ENCODE measurements at regions not wholly inside any gene's neighbourhood (a gene's known extent, or its start where the extent isn't known, plus 50 kb on each side); places are given as distances from the start of the nearest gene placed in this dataset.
"Not testable (repeated sequence)": the region's sequence is repeated elsewhere in the genome, so short reads cannot be mapped to it uniquely, and the experiment has no call there.

DNA sequence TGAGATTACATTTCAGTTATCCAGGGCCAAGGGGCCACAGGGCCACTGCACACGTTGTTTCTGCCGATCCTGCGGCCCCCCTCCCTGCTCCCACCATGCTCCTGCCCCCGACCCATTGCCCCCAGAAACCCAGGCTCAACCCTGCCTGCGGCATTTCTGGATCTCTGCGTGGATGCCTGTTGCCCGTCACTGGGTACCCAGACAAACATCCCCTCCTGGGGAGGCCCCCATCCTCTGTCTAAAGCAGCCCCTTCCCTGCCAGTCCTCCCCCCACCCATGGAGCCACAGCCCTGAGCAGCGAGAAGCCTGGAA, 326.4 kb upstream of the SFSWAP start:
- no peak for ATAC-seq

DNA sequence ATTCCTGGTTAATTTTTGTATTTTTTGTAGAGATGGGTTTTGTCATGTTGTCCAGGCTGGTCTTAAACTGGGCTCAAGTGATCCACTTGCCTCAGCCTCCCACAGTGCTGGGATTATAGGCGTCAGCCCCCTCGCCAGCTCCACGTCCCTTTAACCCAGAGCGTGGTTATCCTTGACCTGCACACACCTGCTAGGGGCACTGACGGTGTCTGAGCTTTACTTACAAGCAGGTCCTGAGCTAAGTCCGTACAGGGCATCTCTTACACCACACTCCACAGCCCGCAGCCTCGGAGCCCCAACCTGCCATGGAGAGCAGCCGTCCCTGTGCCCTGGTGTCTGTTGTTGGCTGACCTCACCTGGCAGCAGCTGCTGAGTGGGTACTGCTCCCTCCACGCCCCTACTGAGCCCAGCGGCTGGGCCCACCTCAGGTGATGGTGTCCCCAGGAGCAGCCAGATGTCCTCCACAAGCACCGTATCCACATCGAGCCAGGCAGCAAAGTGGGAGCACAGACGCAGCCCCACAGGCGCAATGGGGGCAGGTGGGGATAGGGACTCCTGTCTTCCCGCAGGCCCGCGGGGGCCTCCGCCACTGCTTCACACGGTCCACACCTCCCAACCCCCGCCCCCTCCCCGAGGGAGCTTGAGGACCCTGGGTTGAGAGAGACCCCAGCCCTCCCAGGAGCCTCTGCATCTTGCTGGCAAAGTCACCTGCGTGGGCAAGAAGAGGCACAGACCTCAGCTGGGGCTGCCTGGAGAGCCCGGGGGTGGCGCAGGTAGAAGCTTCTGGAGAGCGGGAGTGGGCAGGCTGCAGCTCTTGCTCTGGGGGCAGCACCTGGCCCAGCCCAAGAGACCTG, 325.4 kb upstream of the SFSWAP start:
- no peak for ATAC-seq
- DNase-seq (ENCODE audit: low spot score) = no peak

More for the DNA sequence above, 326.4 kb upstream of the SFSWAP start:
- DNase-seq (ENCODE audit: low spot score) = no peak

GRCh38 chr12:131386167-131386521, 324.7 kb upstream of the SFSWAP start:
- ATAC-seq (no peak), DNase-seq (ENCODE audit: low spot score) (no peak)

- DNase-seq (ENCODE audit: low spot score) (no peak), ATAC-seq (no peak)
Observed at GRCh38 chr12:131386781-131387180, 324.1 kb upstream of the SFSWAP start.

GRCh38 chr12:131387281-131388163, 323.4 kb upstream of the SFSWAP start:
- ATAC-seq (no peak), DNase-seq (ENCODE audit: low spot score) (no peak)

DNA sequence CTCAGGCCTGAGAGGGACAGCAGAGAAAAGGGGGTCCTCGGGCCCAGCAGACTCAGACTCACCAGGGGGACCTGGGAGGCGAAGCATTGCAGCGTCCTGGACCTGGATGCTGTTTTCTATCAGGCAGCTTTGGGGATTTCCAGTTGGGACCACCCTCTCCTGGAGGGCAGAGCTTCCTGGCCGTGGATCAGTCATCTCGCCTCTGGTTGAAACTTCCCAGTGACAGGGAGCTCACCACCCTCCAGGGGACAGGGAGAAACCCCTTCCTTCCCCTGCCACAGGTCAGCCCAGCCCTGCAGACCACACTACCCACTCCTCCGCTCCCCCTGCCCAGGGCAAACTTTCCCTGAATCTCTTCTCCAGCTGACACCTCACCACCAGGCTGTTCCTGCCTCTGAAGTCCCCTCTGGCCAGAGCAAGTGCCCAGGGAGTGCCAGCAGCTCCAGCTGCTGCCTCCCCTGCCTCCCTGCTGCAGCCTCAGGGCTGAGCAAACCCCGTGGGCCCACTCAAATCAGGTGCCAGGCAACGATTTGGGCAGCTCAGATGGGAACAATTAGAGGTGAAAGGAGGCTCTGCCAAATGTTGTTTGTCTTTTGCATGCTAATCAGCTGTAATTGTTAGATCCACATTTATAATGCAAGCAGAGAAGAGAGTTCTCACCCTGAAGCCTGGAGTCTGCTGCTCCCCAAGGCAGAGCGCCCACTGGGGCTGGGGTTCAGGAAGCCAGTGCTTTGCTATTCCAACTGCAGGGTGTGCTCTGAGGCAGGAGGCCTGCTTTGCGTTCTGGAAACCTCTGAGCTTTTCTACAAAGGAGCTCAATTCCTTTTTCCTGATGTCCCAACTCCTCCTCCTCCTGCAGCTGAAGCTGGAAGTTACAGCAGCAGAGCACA, 322.5 kb upstream of the SFSWAP start:
- not testable (repeated sequence) for DNase-seq (ENCODE audit: low spot score)

DNA sequence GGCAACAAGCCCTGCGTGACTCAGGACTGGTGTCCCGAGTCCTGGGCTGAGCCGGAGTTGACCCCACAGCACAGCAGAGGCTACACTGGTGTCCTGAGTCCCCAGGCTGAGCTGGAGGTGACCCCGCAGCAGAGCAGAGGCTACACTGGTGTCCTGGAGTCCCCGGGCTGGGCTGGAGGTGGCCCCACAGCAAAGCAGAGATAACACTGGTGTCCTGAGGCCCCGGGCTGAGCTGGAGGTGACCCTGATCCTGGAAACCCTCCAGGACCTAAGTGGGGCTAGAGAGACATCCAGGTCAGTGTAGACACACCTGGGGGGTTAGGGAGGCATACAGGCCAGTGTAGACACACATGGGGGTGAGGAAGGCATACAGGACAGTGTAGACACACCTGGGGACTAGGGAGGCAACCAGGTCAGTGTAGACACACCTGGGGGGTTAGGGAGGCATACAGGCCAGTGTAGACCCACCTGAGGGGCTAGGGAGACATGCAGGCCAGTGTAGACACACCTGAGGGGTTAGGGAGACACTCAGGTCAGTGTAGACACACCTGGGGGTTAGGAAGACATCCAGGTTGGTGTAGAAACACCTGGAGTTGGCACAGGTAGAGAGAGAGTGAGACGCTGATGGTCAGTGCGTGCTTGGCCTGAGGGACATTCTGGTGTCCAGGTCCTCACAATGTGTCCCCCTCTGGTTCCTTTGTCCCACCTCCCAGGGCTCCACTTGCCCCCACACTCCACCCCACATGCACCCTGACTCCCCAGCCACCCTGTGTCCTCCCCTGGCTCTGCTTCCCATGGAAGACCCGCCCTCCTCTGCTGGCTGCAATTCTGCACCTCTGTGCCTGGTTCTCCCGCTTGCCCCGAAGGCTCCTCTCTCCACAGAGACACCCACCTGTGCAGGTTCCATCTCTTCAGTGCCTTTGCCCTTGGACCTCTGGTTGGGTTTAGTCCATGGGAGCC, 321.6 kb upstream of the SFSWAP start:
- DNase-seq (ENCODE audit: low spot score) = no peak
- no peak for ATAC-seq

More for the DNA sequence above, 322.5 kb upstream of the SFSWAP start:
- ATAC-seq = not testable (repeated sequence)

DNA sequence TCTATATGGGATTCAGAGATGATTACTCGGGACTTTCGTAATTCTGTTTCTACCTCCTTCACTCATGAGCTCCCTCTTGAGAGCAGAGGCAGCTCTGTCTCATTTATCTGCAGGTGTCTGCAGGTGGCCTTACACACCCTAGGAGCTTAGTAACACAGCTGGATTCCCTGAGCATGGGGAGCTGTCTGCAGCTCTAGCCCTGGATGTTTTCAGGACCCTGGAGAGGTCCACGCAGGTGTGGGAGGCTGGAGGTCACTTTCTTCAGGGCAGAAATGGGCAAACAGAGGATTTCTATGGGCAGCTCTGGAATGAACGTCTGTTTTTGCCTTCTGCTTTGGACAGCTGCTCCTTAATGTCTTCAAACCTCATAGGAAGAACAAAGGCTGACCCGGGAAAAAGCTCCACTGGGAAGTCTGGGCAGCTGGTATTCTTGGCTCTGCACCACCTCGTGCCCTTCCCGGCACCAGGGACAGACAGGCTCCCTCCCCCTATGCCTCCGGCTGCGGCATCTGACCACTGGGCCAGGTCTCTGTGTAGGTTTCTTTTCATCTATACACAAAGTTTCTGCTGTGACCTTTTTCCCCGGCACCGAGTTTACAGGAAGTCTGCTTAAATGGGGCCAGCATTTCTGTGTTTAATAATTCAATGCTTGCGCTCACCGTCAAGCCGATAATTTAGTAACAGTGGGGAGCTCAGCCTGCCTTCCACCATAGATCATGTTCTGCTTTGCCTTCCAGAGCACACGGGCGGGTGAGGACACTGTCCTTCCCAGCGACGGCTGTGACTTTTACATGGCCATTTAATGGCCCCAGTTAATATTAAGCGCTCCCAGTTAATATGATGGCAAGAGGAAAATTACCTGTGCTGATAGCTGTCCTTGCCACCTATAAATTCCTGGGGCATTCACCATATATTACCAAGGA, 320.2 kb upstream of the SFSWAP start:
- DNase-seq (ENCODE audit: low spot score) (no peak), ATAC-seq (peak; percentile 70)

DNA sequence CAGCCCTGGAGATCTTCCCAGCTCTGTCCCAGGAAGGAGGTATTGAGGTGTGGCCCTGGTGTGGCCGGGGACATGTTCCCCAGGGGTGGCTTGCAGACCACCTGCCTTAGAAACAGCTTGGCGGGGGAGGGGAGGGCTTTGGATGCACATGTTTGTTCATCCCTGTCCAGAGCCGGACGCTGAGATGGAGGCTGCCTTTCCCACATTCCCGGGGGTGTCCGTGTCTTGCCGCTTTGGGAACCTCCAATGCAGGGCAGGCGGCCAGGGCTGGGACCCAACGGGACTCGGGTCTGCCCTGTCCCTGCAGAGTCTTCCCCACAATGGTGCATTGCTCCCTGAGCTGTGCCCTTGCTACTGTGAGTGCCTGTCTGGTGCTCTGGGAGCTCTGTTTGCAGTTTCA, 319.5 kb upstream of the SFSWAP start:
- DNase-seq (ENCODE audit: low spot score) (no peak), ATAC-seq (no peak)

DNA sequence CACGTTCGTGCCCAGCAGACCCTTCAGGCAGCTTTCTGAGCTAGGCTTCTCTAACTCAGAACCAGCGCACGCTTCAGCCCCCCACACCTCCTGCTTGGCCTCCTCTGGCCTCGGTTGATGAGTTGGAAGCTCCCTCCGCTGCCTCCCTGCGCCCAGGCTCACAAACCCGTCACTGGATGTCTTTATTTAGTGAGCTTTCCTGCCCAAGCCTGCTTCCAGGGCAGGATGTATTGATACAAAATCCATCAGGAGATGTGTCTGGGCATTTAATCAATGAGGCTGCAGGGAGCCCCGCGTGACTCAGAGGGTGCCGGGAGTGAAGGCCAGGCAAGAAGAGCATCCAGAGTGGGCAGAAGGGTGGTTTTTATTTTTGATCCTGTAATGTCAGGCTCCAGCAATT, 316.1 kb upstream of the SFSWAP start:
- not testable (repeated sequence) for DNase-seq (ENCODE audit: low spot score); ATAC-seq

- ATAC-seq = not testable (repeated sequence)
Observed at GRCh38 chr12:131395209-131395684, 315.6 kb upstream of the SFSWAP start.

GRCh38 chr12:131395971-131396573, 314.8 kb upstream of the SFSWAP start:
- DNase-seq (ENCODE audit: low spot score) = no peak
- ATAC-seq = no peak

More at GRCh38 chr12:131395209-131395684, 315.6 kb upstream of the SFSWAP start:
- not testable (repeated sequence) for DNase-seq (ENCODE audit: low spot score)

DNA sequence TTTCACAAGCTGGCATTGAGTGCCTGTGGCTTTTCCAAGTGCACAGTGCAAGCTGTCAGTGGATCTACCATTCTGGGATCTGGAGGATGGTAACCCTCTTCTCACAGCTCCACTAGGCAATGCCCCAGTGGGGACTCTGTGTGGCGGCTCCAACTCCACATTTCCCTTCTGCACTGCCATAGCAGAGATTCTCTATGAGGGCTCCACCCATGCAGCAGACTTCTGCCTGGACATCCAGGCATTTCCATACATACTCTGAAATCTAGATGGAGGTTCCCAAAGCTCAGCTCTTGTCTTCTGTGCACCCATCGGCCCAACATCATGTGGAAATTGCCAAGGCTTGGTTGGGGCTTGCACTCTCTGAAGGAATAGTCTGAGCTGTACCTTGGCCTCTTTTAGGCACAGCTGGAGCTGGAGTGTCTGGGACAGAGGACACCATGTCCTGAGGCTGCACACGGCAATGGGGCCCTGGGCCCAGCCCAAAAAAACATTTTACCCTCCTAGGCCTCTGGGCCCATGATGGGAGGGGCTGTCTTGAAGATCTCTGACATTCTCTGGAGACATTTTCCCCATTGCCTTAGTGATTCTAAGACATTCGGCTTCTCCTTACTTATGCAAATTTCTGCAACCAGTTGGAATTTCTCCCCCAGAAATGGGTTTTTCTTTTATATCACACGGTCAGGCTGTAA, 313.3 kb upstream of the SFSWAP start:
- ATAC-seq (no peak), DNase-seq (ENCODE audit: low spot score) (no peak)

DNA sequence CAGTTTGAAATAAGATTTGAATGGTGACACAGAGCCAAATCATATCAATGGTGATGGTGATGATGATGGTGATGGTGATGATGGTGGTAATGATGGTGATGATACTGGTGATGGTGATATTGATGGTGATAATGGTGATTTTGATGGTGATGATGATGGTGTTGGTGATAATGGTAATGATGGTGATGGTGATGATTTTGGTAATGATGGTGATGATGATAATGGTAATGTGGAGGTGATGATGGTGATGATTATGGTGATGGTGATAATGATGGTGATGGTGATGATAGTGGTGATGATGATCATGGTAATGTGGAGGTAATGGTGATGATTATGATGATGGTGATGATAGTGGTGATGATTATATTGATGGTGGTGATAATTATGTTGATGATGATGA, 311.9 kb upstream of the SFSWAP start:
- DNase-seq (ENCODE audit: low spot score) = no peak

DNA sequence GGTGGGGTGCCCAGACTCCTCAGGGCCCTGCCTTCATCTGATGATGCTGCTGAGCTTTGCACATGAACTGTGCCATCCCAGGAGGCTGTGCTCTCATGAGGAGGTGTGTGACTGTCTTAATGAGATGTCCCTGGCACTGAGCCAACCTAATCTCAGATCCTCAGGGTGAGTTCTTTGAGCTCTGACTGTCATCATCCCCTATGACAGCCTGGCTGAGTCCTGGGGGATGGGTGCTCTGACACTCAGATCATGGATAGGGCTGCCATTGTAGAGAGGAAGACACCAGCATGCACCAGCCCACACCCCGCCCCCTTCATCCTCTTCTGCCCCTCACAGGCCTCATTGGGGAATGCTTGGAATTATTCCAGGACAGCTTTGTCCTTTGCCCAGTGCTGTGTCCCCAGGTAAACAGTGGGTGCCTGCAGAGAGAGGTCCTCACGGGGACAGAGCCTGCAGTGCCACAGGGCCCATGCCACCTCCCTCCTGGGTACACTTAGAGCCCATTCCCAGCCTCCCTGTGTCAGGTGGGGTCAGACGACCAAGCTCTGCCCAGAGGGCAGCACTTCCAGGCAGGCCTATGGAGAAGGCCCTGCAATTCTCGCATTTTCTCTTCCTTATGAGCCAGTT, 310.1 kb upstream of the SFSWAP start:
- not testable (repeated sequence) for DNase-seq (ENCODE audit: low spot score)
- ATAC-seq = peak; percentile 36

More for the DNA sequence above, 311.9 kb upstream of the SFSWAP start:
- ATAC-seq = no peak

- ATAC-seq; DNase-seq (ENCODE audit: low spot score): not testable (repeated sequence)
Observed at GRCh38 chr12:131401907-131402633, 308.8 kb upstream of the SFSWAP start.
